Fibroblast of skin of left biceps (primary cell): ENCODE measurements at regions not wholly inside any gene's neighbourhood (a gene's known extent, or its start where the extent isn't known, plus 50 kb on each side); places are given as distances from the start of the nearest gene placed in this dataset.
A peak's percentile ranks its signal among the peaks of the same experiment; 100 is the strongest.
"Not testable (repeated sequence)": the region's sequence is repeated elsewhere in the genome, so short reads cannot be mapped to it uniquely, and the experiment has no call there.

ENCODE experiments used
- DNase-seq, 2 experiments: peaks; one replicate each; pipeline ENCODE4 v3.0.0-alpha.2; 2013; ENCODE audit warnings: low read depth in 2 of 2

- no peak for DNase-seq
Observed at GRCh38 chr14:87815121-87815520, 177.9 kb downstream of the GALC start.

GRCh38 chr14:87813686-87814085 is 179.3 kb downstream of the GALC start:
- no peak for DNase-seq

DNA sequence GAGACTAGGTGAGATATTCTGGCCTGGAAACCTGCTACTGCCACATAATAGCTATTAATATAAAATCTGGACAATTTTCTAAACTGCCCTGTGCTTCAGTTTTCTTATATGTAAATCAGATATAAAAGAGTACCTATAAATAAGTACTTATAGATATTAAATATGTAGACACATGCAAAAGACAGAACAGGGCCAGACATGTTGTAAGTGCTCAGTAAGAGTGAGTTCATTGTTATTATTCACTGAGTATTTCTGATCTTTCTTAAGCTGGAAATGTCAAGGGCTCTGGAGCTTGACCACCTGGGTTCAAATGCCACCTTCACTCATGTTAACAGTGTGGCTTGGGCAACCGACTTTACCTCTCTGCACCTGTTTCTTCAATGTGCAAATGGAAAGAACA is 179.8 kb downstream of the GALC start:
- DNase-seq: no peak

DNA sequence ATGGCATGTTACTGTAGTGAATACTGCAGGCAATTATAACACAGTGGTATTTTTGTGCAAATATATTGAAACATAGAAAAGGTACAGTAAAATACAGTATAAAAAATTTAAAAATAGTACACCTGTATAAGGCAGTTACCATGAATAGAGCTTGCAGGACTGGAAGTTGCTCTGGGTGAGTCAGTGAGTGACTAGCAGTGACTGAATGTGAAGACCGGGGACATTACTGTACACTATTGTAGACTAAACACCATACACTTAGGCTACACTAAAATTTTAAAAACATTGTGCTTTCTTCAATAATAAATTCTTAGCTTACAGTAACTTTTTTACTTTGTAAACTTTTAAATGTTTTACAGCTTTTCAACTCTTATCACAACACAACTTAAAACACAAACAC is 181.7 kb downstream of the GALC start:
- no peak for DNase-seq

GRCh38 chr14:87810711-87811110 is 182.3 kb downstream of the GALC start:
- no peak for DNase-seq

GRCh38 chr14:87809261-87809660 is 183.7 kb downstream of the GALC start:
- no peak for DNase-seq

GRCh38 chr14:87805315-87805723 is 187.7 kb downstream of the GALC start:
- peak in 1 of 2 experiments; percentile 42 for DNase-seq

DNA sequence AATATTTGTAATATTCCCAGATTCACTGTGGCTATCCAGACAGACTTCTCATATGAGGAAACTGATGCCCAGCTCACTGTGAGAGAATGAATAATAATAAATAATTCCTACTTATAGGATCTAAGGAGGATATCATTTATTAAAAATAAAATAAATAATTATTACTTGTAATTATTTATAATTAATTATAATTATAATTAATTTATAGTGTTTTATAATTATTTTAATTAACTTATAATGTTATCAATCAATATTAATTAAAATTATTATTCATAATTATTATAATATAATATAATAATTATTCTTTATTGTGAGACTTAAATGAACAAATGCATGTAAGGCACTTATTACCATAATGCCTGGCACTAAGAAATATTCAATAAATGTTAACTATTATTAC is 192.8 kb downstream of the GALC start:
- no peak for DNase-seq

DNA sequence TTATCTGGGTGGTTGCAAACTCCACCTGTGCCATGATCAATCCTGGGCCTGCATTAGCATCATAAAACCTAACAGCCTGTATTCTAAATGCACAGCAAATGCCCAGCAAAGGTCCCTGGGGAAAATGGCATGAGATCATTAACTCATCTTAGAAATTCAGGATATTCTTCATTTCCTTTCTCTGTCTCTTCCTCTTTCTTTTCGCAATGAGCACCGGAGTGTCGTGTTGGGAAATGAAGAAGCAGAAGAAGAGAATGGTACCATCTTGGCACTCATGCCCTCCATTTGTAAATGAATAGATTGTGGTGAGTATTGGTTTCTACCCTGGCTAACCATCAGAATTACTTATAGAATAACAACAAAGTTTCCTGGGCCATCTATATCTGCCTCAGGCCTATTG is 193.6 kb downstream of the GALC start:
- no peak for DNase-seq

- no peak for DNase-seq
Observed at GRCh38 chr14:87797001-87797400, 196.0 kb downstream of the GALC start.

GRCh38 chr14:87794561-87794960 is 198.4 kb downstream of the GALC start:
- no peak for DNase-seq

- no peak for DNase-seq
Observed at GRCh38 chr14:87785897-87786296, 207.1 kb downstream of the GALC start.

- peak; percentile 70 to 78 for DNase-seq
Observed at GRCh38 chr14:87784386-87784785, 208.6 kb downstream of the GALC start.

- DNase-seq: no peak
Observed at GRCh38 chr14:87783071-87783470, 209.9 kb downstream of the GALC start.

DNA sequence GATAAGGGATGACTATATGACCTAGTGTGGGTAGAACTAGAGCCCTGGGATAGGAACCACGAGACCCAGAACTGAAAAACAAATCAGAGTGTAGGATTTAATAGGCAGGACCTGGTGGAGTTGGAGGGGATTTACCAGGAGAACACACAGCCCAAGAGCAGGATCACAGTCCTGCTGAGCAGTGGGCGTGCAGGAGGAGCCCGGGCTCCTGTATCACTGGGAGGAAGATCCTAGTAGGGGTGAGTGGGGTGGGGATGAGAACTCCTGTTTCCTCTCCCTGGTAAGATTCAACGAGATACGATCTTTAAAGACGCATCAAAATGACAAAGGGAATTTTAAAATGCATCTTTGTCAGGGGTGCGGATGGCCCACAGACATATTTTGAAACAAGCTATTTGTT is 220.1 kb downstream of the GALC start:
- no peak for DNase-seq

DNA sequence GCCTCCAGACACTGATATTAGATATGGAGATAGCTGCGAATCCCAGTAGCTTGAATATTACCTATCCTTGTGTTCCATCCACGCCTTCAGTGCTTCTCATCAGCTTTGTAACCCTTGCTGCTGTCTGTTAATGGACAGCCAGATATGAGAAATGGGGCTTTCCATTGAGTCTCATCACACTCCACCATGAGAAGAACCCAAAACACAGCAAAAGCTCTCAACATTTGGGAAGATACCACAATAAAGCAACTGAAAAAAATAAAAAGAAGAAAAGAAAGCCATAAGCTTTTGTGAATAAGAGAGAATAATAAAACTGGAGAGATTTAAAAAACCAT is 225.4 kb downstream of the GALC start:
- DNase-seq: no peak

- no peak for DNase-seq
Observed at GRCh38 chr14:87758876-87759275, 234.1 kb downstream of the GALC start.

- DNase-seq: no peak
Observed at GRCh38 chr14:87756661-87757060, 236.3 kb downstream of the GALC start.

DNA sequence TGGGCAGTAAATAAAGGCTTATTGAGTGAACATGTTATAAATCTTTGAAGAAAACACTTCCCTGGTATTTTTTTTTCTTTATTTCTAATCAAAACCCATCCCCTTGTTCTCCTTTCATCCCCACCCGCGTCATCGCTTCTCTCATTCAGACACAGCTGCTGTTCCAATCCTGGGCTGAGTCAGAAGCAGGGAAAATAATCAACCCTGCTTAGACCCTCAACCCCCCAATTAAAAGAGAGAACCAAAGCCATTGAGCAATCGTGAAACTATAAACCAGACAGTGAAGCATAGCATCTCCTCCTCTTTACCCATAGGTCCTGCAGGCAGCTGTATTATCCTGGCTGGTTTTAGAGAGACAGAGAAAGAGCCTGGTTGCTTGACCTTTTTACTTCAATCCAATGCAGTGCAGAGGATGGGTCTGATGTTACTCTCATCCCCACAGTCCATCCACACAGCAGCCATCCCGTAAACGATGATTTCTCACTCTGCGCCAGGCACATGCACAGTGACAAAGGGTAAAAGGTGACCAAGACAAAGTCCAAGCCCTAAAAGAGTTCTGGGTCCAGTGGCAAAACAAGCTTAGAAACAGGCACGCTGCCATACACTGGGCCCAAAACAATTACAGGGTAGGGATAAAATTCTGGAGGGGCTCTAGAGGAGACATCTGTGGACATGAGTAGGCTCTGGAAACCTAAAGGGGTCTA is 238.3 kb downstream of the GALC start:
- peak; percentile 0 to 4 for DNase-seq

GRCh38 chr14:87748558-87748957 is 244.4 kb downstream of the GALC start:
- DNase-seq: no peak

GRCh38 chr14:87745507-87746118 is 247.4 kb downstream of the GALC start:
- peak; percentile 9 to 23 for DNase-seq

GRCh38 chr14:87734577-87735360 is 258.2 kb downstream of the GALC start:
- DNase-seq: not testable (repeated sequence)

- DNase-seq: not testable (repeated sequence)
Observed at GRCh38 chr14:87733115-87733514, 259.9 kb downstream of the GALC start.
